ENCODE measurements at regions not wholly inside any gene's neighbourhood (a gene's known extent, or its start where the extent isn't known, plus 50 kb on each side); places are given as distances from the start of the nearest gene placed in this dataset.
"Not testable (repeated sequence)": the region's sequence is repeated elsewhere in the genome, so short reads cannot be mapped to it uniquely, and the experiment has no call there.

- no peak for DNase-seq
Observed at GRCh38 chr5:166716856-166717492, 1574.5 kb upstream of the WWC1 start.

DNA sequence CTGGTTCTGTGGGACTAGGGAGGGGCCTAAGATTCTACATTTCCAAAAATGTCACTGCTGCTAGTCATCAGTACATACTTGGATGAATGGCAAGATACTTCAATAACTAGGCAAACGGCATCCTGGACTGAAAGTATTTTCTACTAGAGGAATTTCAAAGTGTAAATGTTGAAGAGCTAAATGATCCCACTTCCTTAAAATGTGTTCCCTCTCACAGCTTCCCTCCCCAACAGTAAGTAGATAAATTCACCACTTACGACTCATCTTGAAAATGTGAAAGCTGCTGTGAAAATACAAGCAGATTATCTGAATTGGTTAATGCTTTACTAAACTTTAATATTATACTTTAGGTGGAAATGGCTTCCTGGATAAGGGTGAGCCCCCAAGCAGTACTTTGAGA is 1571.5 kb upstream of the WWC1 start:
- DNase-seq = no peak

GRCh38 chr5:166722939-166723338 is 1568.5 kb upstream of the WWC1 start:
- no peak for DNase-seq

GRCh38 chr5:166724284-166724683 is 1567.2 kb upstream of the WWC1 start:
- no peak for DNase-seq

- DNase-seq = no peak
Observed at GRCh38 chr5:166725593-166725992, 1565.9 kb upstream of the WWC1 start.

- DNase-seq = no peak
Observed at GRCh38 chr5:166726406-166726805, 1565.0 kb upstream of the WWC1 start.

- DNase-seq = not testable (repeated sequence)
Observed at GRCh38 chr5:166742951-166743350, 1548.5 kb upstream of the WWC1 start.

GRCh38 chr5:166746506-166746905 is 1544.9 kb upstream of the WWC1 start:
- DNase-seq = no peak

- no peak for DNase-seq
Observed at GRCh38 chr5:166750376-166750775, 1541.1 kb upstream of the WWC1 start.

GRCh38 chr5:166758151-166758550 is 1533.3 kb upstream of the WWC1 start:
- DNase-seq = no peak

DNA sequence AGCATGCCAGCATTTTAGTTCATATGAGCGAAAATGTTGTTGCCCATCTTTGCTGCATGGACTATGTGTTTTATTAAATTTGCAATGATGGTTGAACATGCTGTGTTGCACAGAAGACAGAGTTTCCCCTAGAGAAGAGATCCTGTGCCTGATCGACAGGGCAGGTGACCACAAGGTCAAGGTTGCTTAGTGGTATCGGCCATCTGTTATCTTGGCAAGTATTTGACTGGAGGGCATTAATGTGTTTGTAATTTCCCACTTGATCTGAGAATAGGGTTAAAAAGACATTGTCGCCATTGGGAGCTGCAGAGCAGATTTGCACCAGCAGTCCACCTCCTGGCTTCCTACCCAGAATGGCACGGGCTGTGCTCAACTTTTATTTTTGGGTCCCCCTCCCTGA is 1523.6 kb upstream of the WWC1 start:
- DNase-seq = no peak

DNA sequence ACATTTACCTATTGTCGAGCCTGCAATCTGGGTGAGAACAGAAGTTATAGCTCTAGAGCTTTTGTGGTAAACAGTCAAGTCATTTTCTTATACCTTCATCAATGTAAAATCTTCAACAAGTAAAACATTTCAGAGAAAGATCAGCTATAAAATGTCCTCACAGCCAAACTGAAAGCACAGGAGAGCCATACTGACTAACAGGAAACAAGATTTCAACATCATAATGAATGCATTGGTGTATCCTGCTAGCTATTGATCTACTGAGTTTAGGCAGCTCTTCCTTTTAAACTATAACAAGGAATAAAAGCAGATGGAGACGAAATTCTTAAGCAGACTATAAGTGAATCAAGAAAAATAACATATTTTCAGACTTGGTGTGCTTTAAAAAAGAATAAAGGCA is 1522.9 kb upstream of the WWC1 start:
- DNase-seq = no peak

DNA sequence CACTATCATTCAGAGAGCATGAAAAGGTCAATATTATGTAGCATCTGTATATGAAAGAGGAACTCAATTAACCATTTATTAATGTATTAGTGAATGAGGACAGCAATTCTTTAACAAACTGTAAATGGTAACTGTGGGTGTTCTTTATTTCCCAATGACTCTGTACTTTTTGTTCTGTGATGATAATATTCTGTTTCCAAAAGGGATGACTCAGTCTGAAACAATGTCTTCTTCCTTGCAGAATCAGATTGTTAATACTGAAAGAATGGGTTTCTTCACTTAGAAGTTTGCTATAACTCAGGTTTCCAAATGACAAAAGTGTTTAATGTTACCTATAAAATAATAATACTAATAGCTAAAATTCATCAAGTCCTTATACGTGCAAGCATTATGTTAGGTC is 1518.7 kb upstream of the WWC1 start:
- no peak for DNase-seq

GRCh38 chr5:166781737-166782136 is 1509.7 kb upstream of the WWC1 start:
- no peak for DNase-seq

DNA sequence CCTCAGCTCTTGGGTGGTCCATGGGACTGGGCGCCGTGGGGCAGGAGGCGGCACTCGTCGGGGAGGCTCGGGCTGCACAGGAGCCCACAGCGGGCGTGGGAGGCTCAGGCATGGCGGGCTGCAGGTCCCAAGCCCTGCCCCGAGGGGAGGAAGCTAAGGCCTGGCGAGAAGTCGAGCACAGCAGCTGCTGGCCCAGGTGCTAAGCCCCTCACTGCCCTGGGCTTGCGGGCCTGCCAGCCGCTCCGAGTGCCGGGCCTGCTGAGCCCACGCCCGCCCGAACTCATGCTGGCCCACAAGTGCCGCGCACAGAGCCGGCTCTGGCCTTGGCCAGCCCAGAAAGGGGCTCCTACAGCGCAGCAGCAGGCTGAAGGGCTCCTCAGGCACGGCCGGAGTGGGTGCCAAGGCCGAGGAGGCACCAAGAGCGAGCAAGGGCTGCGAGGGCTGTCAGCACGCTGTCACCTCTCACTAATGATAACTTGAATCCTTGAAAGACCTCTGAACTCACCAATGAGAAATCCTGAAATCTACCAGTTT is 1506.8 kb upstream of the WWC1 start:
- DNase-seq = no peak

DNA sequence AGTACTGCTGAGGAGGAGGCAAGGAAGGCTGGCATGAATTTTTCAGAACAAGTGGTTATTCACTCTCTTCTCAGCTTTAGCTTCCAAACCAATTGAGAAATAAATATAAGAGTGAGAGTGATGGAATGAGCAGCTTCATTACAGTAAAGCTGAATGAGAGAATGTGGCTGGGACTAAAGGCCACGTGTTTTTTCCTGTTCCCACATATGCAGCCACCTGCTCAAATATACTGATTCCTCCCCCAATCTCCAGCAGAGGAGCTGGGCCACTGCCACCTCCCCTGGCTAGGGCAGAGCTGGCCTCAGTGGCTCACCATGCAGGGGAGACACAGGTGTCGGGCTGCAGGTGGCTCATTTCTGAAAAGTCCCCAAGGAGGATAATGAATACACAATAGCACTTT is 1505.3 kb upstream of the WWC1 start:
- no peak for DNase-seq

DNA sequence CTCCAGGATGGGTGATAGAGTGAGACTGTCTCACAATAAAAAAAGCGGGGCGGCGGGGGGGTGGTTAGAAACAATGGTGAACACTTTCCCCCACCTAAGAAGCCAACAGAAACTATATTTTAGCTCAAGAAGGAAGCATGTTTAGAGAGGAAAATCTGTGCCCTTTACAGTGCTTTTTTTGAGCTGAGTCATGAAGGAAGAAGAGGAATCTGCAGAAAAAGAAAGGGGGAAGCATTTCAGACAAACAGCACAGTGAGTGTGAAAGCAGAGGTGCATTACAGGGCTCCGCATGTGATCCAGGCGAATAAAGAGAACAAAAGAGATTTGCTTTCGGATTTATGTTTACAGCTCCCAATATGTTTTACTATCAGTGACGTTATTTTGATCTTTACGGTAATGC is 1504.6 kb upstream of the WWC1 start:
- no peak for DNase-seq

- DNase-seq = no peak
Observed at GRCh38 chr5:166788050-166788449, 1503.4 kb upstream of the WWC1 start.

- DNase-seq = no peak
Observed at GRCh38 chr5:166795756-166796155, 1495.7 kb upstream of the WWC1 start.

DNA sequence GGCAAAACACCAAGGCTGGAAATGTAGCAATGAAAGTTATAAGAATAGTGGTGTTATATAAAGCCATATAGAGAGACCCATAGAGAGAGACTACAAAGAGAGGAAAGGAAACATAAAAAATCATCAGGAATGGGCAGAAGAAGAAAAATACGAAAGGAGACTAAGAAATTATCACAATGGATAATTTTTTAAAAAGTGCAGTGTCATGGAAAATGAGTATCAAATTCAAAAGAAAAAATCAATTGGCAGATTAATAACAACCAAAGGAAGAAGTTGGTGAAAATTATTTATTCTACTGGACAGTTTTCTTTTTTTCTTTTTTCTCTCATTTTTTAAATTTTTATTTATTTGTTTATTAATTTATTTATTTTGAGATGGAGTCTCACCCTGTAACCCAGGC is 1488.4 kb upstream of the WWC1 start:
- DNase-seq = no peak

DNA sequence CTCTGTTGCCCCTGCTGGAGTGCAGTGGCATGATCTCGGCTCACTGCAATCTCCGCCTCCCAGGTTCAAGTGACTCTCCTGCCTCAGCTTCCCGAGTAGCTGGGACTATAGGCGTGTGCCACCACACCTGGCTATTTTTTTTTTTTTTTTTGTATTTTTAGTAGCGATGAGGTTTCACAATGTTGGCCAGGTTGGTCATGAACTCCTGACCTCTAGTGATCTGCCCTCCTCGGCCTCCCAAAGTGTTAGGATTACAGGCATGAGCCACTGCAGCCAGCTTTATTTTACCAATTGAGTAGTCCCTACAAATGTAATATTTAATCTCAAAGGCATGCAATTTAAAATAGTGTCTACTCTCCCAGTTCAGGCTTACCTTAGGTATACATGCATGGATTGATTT is 1487.2 kb upstream of the WWC1 start:
- DNase-seq = not testable (repeated sequence)

- not testable (repeated sequence) for DNase-seq
Observed at GRCh38 chr5:166804693-166805092, 1486.8 kb upstream of the WWC1 start.

GRCh38 chr5:166810093-166810658 is 1481.3 kb upstream of the WWC1 start:
- DNase-seq = not testable (repeated sequence)

- DNase-seq = no peak
Observed at GRCh38 chr5:166810721-166811120, 1480.7 kb upstream of the WWC1 start.

DNA sequence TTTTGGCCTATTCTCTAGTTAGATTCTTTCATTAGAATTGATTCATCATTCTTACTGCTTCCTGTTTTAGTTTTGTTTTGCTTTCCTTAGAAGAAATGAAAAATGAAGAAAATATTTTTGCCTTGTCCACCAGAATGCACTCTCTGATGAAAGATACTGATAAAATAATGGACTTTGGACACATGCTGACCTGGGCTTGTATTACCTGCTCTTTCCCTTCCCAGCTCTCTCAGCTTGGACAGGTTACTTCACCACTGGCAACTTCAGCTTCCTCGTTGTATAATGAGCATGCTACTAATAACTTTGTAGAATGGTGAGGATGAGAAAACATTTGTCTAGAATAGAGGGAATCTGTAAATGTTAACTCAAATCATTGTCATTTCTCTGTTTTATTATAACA is 1468.1 kb upstream of the WWC1 start:
- DNase-seq = no peak

All from dermis blood vessel endothelial cell (primary cell).